Tibial nerve (tissue), 4 donors: ENCODE measurements at regions not wholly inside any gene's neighbourhood (a gene's known extent, or its start where the extent isn't known, plus 50 kb on each side); places are given as distances from the start of the nearest gene placed in this dataset.
"Not testable (repeated sequence)": the region's sequence is repeated elsewhere in the genome, so short reads cannot be mapped to it uniquely, and the experiment has no call there.

Source experiments
- DNase-seq, 2 donors: peaks; one replicate each; pipeline ENCODE4 v3.0.0-alpha.2; 2019; ENCODE audit warnings: low spot score in 2 of 2
- H3K27ac ChIP-seq, 4 donors: fragments of 200-600 bp; sonication (generic) in 3 of 4; one replicate each; pipeline ENCODE4 v1.5.1; 2017 to 2019; ENCODE audit warnings: mild to moderate bottlenecking in 1 of 4
- H3K27me3 ChIP-seq, 2 donors: fragments of 200-600 bp; sonication (generic) in 1 of 2; one replicate each; pipeline versions ENCODE4 v1.5.1 to v1.6.0; 2017 to 2019
- H3K36me3 ChIP-seq, 3 donors: fragments of 200-600 bp; sonication (generic); one replicate each; pipeline ENCODE4 v1.5.1; 2018 to 2019
- H3K4me1 ChIP-seq, 4 donors: fragments of 200-600 bp; sonication (generic) in 3 of 4; one replicate each; pipeline ENCODE4 v1.5.1; 2017 to 2019
- H3K4me3 ChIP-seq, 4 donors: fragments of 200-600 bp; sonication (generic) in 3 of 4; one replicate each; pipeline ENCODE4 v1.5.1; 2017 to 2019; ENCODE audit warnings: mild to moderate bottlenecking in 1 of 4, moderate library complexity in 1 of 4
- H3K9me3 ChIP-seq, 4 donors: fragments of 200-600 bp; sonication (generic) in 3 of 4; one replicate each; pipeline ENCODE4 v1.5.1; 2017 to 2019
- EP300 ChIP-seq, 2 donors: sonication (generic); formaldehyde crosslinking; IDR thresholded peaks; one replicate each; pipeline ENCODE4 v1.6.1; 2017; ENCODE audit warnings: antibody characterized with exemption in 2 of 2, mild to moderate bottlenecking in 1 of 2
- POLR2A ChIP-seq, 2 donors: fragments of 450-650 bp; IDR thresholded peaks; one replicate each; pipeline ENCODE4 v1.6.1; 2017; ENCODE audit warnings: antibody characterized with exemption in 2 of 2, mild to moderate bottlenecking in 2 of 2, moderate library complexity in 2 of 2
- WGBS, 2 donors: methylation state at CpG; one replicate each; pipeline ENCODE4 v1.1.5; 2018; 5-methylcytosine and 5-hydroxymethylcytosine counted together
- TF ChIP-seq, protein P1 (sequence below), 5 experiments: fragments of 200-600 bp in 3 of 5; fragments of 450-650 bp in 2 of 5; sonication (generic) in 3 of 5; IDR thresholded peaks; one replicate each; pipeline ENCODE4 v1.5.1; 2016 to 2019; ENCODE audit warnings: antibody characterized with exemption in 5 of 5, mild to moderate bottlenecking in 3 of 5, moderate library complexity in 2 of 5

DNA sequence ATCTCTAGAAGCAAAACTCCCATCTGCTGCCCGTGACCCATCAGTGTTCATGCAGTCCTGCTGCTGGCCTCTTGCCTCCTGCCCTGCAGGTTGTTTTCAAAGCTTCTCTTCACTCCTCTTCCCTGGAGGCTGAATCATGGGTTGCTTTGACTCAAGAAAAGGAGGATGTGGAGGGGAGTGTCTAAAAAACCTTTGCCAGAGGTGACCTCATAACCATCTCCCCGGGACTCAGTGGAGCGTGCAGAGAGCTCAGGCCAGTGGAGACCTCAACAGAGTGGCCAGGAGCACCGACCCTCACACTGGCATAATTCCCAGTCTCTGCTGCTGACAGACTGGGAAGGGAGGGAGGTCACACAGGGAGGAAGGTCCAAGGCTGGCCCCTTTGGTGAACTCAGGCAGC lies 60.9 kb upstream of the ITGA11 start:
- H3K27ac ChIP-seq: peak overlapping the region in 2 of 4 donors; percentile 36 to 40
- H3K4me3 ChIP-seq: no peak overlapping the region
- DNase-seq: peak; percentile 37 to 53
- no peaks in the 10 kb centered on the region for H3K9me3 ChIP-seq
- 26 to 39% methylated on average over 4 of the region's 4 CpGs for WGBS, 2 donors
- no peaks in the 10 kb centered on the region for H3K27me3 ChIP-seq
- no peaks in the 10 kb centered on the region for H3K36me3 ChIP-seq
- no peaks in the 10 kb centered on the region for H3K4me1 ChIP-seq
- TF ChIP-seq, protein P1, sequence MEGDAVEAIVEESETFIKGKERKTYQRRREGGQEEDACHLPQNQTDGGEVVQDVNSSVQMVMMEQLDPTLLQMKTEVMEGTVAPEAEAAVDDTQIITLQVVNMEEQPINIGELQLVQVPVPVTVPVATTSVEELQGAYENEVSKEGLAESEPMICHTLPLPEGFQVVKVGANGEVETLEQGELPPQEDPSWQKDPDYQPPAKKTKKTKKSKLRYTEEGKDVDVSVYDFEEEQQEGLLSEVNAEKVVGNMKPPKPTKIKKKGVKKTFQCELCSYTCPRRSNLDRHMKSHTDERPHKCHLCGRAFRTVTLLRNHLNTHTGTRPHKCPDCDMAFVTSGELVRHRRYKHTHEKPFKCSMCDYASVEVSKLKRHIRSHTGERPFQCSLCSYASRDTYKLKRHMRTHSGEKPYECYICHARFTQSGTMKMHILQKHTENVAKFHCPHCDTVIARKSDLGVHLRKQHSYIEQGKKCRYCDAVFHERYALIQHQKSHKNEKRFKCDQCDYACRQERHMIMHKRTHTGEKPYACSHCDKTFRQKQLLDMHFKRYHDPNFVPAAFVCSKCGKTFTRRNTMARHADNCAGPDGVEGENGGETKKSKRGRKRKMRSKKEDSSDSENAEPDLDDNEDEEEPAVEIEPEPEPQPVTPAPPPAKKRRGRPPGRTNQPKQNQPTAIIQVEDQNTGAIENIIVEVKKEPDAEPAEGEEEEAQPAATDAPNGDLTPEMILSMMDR (IDR thresholded peaks at IDR 0.05): no peak
- TF ChIP-seq EP300 (IDR thresholded peaks at IDR 0.05): peak in 1 of 2 donors; percentile 33

DNA sequence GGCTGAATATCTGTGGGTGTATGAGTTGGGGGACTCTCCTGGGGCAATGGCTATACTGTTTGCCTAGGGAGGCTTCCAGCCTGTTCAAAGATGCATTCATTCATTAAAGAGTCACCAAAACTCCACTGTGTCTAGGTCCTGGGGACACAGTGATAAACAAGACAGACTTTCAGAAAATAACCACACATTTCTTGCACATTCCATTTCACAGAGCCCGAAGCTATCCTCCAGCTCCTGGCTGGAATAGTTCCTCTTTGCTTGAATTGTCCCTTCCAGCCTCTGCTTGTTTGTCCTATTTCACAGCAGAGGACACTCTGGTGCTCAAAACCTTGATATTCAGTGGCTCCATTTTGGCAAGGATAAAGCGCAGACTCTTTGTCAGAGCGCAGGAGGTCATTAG lies 61.7 kb upstream of the ITGA11 start:
- no peak for DNase-seq
- TF ChIP-seq, protein P1 (IDR thresholded peaks at IDR 0.05): no peak
- TF ChIP-seq EP300 (IDR thresholded peaks at IDR 0.05): no peak
- TF ChIP-seq POLR2A (IDR thresholded peaks at IDR 0.05): no peak
- Histone ChIP-seq H3K27ac (no peak overlapping the region), H3K36me3 (no peaks in the 10 kb centered on the region), H3K4me3 (no peak overlapping the region), H3K27me3 (no peaks in the 10 kb centered on the region), H3K9me3 (no peaks in the 10 kb centered on the region), H3K4me1 (no peaks in the 10 kb centered on the region)
- WGBS, 2 donors: 74 to 76% methylated on average over 3 of the region's 3 CpGs

DNA sequence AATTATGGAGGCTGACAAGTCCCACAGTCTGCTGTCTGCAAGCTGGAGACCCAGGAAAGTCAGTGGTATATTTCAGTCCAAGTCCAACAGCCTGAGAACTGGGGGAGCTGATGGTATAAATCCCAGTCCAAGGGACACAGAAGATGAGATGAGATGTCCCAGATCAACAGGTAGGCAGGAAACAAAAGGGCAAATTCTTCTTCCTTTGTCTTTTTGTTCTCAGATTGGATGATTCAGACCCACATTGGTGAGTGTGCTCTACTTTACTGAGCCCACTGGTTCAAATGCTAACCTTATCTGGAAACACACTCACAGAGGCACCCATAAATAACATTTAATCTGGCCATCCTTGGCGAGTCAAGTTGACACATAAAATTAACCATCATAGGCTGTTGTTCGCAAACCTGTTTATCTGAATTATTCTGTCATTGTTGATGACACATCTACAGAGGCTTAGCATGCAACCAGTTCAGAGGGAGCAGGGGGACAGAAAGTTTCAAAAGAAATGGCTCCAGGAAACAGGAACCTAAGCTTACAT lies 62.7 kb upstream of the ITGA11 start:
- Histone ChIP-seq H3K36me3 (no peaks in the 10 kb centered on the region), H3K4me3 (no peak overlapping the region), H3K4me1 (no peaks in the 10 kb centered on the region), H3K27me3 (no peaks in the 10 kb centered on the region), H3K27ac (no peak overlapping the region), H3K9me3 (no peaks in the 10 kb centered on the region)
- no peak for TF ChIP-seq POLR2A (IDR thresholded peaks at IDR 0.05)
- no peak for TF ChIP-seq EP300 (IDR thresholded peaks at IDR 0.05)
- TF ChIP-seq, protein P1 (IDR thresholded peaks at IDR 0.05): no peak
- no peak for DNase-seq
- 90 to 96% methylated on average over 2 of the region's 2 CpGs for WGBS, 2 donors

DNA sequence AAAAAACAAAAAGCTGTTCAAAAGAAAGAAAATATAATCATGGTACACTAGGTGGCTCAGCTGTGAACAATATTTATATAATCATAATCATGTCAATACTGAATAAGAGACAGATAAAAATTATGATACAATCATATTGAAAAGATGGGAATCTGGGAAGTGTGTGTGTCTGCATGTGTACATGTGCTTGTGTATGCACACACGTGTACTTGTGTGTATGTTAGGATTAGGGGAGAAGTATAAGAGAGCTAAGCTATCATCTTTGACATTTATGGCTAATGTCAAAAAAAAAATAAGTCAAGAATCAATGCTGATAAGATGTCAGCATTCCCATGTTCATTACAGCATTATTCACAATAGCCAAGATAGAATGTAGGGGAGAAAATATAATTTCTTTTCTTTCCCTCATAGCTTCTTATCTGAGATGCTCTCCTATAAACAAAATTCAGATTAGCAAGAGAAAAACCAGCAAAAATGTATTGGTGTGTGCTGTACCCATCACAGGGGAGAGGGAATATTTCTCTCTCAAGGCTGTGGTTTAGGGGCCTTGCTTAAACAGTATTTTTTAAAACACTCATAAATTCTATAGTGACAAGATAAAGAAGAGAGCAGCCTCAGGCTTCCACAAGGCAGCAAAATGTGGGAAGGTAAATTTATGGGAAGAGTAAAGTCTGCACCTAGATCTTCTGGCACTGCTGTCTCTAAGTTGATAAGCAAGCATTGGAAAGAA lies 63.4 kb upstream of the ITGA11 start:
- Histone ChIP-seq H3K4me3 (no peak overlapping the region), H3K27ac (no peak overlapping the region), H3K36me3 (no peaks in the 10 kb centered on the region), H3K27me3 (no peaks in the 10 kb centered on the region), H3K9me3 (no peaks in the 10 kb centered on the region), H3K4me1 (peaks cover 0 to under 1% (median 0%) of the 10 kb centered on the region in 4 donors)
- WGBS, 2 donors: 88 to 90% methylated on average over 1 of the region's 1 CpG
- TF ChIP-seq, protein P1 (IDR thresholded peaks at IDR 0.05): no peak
- TF ChIP-seq EP300 (IDR thresholded peaks at IDR 0.05): no peak
- no peak for TF ChIP-seq POLR2A (IDR thresholded peaks at IDR 0.05)
- DNase-seq: no peak

DNA sequence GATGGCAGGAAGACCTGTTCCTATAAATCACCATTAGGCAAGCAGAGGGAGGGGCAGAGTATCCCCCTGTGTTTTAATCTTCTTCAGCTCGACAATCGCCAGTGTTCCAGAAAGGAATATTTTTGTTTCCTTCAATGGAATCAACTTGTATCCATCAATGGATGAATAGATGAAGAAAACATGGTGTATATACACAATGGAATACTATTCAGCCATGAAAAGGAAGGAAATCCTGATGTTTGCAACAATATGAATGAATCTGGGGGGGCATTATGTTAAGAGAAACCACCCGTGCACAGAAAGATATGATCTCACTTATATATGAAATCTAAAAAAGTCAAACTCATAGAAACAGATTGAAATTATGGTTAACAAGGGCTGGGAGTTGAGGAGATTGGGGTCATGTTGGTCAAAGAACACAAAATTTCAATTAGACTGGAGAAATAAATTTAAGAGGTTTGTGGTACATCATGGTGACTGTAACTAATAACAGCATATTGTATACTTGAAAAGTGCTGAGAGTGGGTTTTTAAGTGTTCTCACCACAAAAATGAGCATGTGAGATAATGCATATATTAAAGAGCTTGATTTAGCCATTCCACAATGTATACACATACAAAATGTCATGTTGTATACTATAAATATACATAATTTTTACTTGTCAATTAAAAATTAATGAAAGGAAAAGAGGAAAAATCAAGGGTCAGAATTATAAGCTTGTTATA lies 64.2 kb upstream of the ITGA11 start:
- 73 to 82% methylated on average over 3 of the region's 3 CpGs for WGBS, 2 donors

DNA sequence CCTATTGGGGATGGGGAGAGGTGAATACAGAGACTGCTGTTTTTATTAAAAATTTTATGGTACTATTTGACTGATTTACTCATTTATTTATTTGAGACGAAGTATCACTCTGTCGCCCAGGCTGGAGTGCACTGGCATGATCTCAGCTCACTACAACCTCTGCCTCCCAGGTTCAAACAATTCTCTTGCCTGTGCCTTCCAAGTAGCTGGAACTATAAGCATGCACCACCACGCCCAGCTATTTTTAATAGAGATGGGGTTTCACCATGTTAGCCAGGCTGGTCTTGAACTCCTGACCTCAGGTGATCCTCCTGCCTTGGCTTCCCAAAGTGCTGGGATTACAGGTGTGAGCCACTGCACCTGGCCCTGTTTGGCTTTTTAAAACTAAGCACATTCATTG lies 64.8 kb upstream of the ITGA11 start:
- H3K4me3 ChIP-seq, H3K27ac ChIP-seq, H3K27me3 ChIP-seq, H3K9me3 ChIP-seq, H3K36me3 ChIP-seq, DNase-seq: not testable (repeated sequence)
- peaks cover 0 to 11% (median 0%) of the 10 kb centered on the region in 4 donors for H3K4me1 ChIP-seq
- 78 to 89% methylated on average over 3 of the region's 3 CpGs for WGBS, 2 donors

More for the DNA sequence above, 64.2 kb upstream of the ITGA11 start:
- Histone ChIP-seq H3K9me3 (no peaks in the 10 kb centered on the region), H3K4me3 (no peak overlapping the region), H3K36me3 (no peaks in the 10 kb centered on the region), H3K4me1 (peaks cover 0 to 8% (median 0%) of the 10 kb centered on the region in 4 donors), H3K27ac (no peak overlapping the region), H3K27me3 (no peaks in the 10 kb centered on the region)
- no peak for DNase-seq
- TF ChIP-seq EP300 (IDR thresholded peaks at IDR 0.05) (no peak), POLR2A (IDR thresholded peaks at IDR 0.05) (no peak)
- TF ChIP-seq, protein P1 (IDR thresholded peaks at IDR 0.05): no peak
